Activated T-helper 17 cell treated with anti-CD3 and anti-CD28 coated beads, Interleukin-2, amount 50 U/mL, for 72 hours (primary cell): ENCODE measurements at regions not wholly inside any gene's neighbourhood (a gene's known extent, or its start where the extent isn't known, plus 50 kb on each side); places are given as distances from the start of the nearest gene placed in this dataset.

Experiments used
- ATAC-seq: fragments of 150-1000 bp; cut with Tn5 transposase; replicated peaks from 2 replicates; pipeline ENCODE4 v1.10.0; 2021; ENCODE audit warnings: mild to moderate bottlenecking, moderate library complexity
- H3K27ac Mint-ChIP-seq: one replicate; pipeline ENCODE4 v1.8.0; 2022; ENCODE audit warnings: mixed read lengths
- H3K27me3 Mint-ChIP-seq: one replicate; pipeline ENCODE4 v1.8.0; 2022; ENCODE audit warnings: mixed read lengths
- H3K36me3 Mint-ChIP-seq: one replicate; pipeline ENCODE4 v1.8.0; 2022; ENCODE audit warnings: low read depth, mild to moderate bottlenecking, mixed read lengths
- H3K4me1 Mint-ChIP-seq: one replicate; pipeline ENCODE4 v1.8.0; 2022; ENCODE audit warnings: mixed read lengths
- H3K4me3 Mint-ChIP-seq: one replicate; pipeline ENCODE4 v1.8.0; 2022; ENCODE audit warnings: mild to moderate bottlenecking, mixed read lengths
- H3K9me3 Mint-ChIP-seq: one replicate; pipeline ENCODE4 v1.8.0; 2022; ENCODE audit warnings: mixed read lengths

DNA sequence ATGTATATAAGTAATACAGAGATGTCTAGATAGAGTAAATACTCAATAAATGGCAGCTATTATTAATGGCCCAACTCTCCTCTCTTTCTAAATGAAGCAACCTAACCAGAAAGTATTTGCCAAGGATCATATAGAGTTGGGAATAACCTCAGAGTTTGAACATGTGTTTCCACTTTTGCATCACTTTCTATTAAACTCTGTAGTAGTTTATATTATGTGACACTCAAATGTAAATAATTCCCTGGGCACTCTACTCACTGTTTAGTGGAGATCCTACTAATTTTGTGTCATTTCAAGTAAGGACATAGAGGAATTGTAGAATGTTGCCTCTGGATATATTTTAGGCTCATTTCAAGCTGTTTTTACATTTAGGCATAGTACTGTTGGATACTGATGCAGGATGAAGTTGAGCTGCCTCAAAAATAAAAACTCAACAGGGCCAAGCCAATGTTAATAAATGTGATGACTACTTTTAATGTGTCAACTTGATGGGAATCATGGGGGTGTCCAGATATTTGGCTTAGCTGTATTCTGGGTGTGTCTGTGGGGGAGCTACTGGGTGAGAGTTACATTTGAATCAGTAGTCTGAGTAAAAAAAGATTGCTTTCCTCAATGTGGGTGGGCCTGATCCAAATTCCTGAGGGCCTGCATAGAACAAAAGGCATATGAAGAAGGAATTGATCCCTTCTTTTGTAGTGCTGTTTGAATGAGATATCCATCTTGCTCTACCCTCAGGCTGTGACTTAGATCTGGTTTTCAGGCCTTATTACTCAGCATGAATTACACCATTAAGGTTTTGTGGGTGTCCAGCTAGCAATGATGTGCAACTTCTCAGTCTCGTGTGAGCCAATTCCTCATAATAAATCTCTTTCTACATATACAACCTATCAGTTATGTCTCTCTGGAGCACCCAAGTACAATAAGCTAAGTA lies 1368.2 kb downstream of the STIM2 start:
- Mint-ChIP-seq H3K27ac (no peak overlapping the region), H3K9me3 (peaks cover 7% of the 10 kb centered on the region), H3K27me3 (no peaks in the 10 kb centered on the region), H3K4me3 (no peak overlapping the region), H3K36me3 (no peaks in the 10 kb centered on the region), H3K4me1 (no peaks in the 10 kb centered on the region)
- ATAC-seq: no peak

DNA sequence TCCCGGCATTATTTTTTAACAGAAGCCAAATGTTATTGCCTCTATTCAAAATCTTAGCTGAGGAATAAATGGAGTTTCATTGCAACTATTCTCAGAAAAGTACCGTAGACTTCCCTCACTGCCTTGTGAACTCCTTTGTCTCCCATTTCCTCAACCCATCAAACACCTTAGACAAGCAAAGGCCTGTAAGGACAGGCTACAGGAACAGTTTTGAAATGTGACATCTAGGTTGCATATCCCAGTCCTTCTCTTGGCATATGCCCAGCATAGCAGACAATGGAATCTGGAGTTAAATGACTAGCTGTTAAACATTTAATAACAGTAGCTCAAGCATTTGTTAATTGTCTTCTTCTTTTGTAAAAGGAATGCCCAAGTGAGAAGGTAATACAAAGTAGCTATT lies 1371.7 kb downstream of the STIM2 start:
- Mint-ChIP-seq H3K27ac (no peak overlapping the region), H3K4me3 (no peak overlapping the region), H3K27me3 (no peaks in the 10 kb centered on the region), H3K9me3 (peaks cover 7% of the 10 kb centered on the region), H3K36me3 (no peaks in the 10 kb centered on the region), H3K4me1 (no peaks in the 10 kb centered on the region)
- ATAC-seq: no peak

DNA sequence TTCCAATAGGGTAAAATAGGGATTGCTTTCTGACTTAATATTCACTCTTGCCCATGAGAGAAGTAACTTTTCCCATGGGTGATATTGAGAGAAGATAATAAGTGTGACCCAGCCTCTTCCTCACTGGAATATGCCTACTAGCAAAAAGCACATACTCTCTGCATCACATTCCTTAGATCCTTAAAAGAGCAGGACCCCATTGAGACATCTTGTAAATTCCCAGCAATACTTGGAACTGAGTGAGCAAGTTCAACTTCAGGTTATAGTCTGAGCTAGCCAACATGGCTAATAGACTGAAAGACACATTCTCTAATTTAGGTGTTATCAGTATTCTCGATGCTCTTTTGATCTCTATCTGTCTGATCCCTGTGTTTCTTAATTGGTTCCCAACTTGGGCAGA lies 1372.3 kb downstream of the STIM2 start:
- Mint-ChIP-seq H3K36me3 (no peaks in the 10 kb centered on the region), H3K9me3 (peaks cover 7% of the 10 kb centered on the region), H3K4me3 (no peak overlapping the region), H3K27ac (no peak overlapping the region), H3K27me3 (no peaks in the 10 kb centered on the region), H3K4me1 (no peaks in the 10 kb centered on the region)
- no peak for ATAC-seq

DNA sequence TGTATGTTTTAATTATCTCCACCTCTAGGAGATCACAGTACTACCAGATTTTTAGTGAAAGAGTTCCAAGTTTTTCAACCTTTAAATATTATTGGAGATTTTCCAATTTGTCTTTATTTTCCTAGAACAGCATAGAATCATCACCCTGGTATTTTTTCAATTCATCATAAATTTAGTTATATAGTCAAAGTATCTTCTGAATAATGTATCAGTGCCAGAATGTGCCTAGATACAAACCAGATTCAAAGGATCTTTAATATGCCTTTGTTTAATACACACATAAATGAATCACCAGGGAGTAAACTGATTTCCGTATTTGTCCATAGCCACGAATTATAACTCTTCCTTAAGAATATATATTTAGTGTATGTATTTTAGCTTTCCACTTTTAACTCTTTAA lies 1373.1 kb downstream of the STIM2 start:
- no peaks in the 10 kb centered on the region for H3K36me3 Mint-ChIP-seq
- H3K9me3 Mint-ChIP-seq: peaks cover 7% of the 10 kb centered on the region
- ATAC-seq: no peak
- no peaks in the 10 kb centered on the region for H3K27me3 Mint-ChIP-seq
- no peaks in the 10 kb centered on the region for H3K4me1 Mint-ChIP-seq
- no peak overlapping the region for H3K27ac Mint-ChIP-seq
- no peak overlapping the region for H3K4me3 Mint-ChIP-seq

DNA sequence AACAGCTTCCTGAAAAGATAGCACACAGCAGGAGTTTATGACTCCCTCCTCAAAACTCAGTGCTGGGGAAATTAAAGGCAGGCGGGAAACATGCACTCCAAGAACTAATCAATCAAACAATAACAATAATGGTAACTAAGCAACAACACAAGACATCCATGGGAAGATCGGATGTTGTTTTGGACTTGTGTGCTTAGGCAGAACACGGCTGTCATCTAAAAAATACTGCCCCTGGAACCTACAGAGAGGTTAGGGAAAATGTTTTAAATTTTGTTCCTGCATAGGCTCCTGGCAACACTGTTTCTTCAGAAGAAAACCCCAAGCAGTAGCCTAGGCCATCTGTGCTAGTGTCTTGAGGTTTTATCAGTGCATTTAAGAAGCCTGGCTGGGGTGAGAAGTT lies 1378.2 kb downstream of the STIM2 start:
- no peaks in the 10 kb centered on the region for H3K36me3 Mint-ChIP-seq
- H3K4me3 Mint-ChIP-seq: no peak overlapping the region
- no peak overlapping the region for H3K27ac Mint-ChIP-seq

DNA sequence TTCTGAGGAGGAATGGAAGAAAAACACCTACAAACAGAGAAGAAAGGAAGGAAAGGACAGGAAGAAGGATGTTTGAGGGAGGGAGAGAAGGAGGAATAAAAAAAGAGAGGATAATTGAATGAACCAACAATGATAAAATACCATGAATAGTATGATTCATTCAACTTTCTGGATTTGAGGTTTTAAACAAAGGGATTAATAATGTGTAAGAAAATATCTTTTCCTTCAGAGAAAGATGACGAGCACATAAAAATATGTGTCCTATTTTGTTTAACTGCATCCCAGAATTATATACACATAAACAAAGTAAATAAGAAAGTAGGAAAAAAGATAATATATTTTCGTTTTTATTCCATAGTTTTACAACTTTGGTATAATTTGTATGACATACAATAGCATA lies 1380.4 kb downstream of the STIM2 start:
- Mint-ChIP-seq H3K9me3 (peaks cover 4% of the 10 kb centered on the region), H3K27ac (no peak overlapping the region), H3K4me1 (no peaks in the 10 kb centered on the region), H3K4me3 (no peak overlapping the region), H3K36me3 (no peaks in the 10 kb centered on the region), H3K27me3 (no peaks in the 10 kb centered on the region)
- no peak for ATAC-seq

More for the DNA sequence above, 1378.2 kb downstream of the STIM2 start:
- Mint-ChIP-seq H3K9me3 (peaks cover 4% of the 10 kb centered on the region), H3K4me1 (no peaks in the 10 kb centered on the region), H3K27me3 (no peaks in the 10 kb centered on the region)
- ATAC-seq: no peak

DNA sequence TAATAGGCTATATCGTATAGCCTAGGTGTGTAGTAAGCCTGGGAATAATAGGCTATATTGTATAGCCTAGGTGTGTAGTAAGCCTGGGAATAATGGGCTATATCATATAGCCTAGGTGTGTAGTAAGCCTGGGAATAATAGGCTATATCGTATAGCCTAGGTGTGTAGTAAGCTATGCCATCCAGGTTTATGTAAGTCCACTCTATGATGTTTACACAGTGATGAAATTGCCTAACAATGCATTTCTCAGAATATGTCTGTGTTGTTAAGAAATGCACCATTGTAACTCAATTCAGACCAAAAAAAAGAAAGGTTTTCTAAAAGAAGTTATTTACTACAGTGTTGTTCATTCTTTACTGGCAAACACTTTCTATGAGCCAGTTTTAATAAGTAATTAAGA lies 1387.2 kb downstream of the STIM2 start:
- no peaks in the 10 kb centered on the region for H3K4me1 Mint-ChIP-seq
- no peak overlapping the region for H3K4me3 Mint-ChIP-seq
- H3K9me3 Mint-ChIP-seq: peaks cover 6% of the 10 kb centered on the region
- ATAC-seq: no peak
- H3K27me3 Mint-ChIP-seq: no peaks in the 10 kb centered on the region
- H3K36me3 Mint-ChIP-seq: no peaks in the 10 kb centered on the region
- no peak overlapping the region for H3K27ac Mint-ChIP-seq

DNA sequence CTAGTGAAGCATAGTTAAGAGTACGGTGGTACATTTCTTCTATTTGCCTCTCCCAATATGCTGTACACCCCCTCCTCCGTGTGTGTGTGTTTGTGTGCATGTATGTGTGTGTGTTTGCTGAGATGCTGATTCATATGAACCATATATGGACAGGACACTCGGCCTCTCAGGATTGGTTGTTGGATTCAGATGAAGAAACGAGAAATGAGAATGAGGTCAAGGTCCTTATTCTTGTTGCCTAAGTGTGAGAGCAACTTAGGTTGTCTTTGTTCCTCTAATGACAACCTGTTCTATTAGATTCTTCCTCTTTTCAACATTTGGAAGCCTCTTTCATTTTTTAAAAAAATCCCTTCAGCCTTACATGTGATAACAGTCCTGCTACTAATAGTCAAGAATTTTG lies 1387.6 kb downstream of the STIM2 start:
- no peak for ATAC-seq
- H3K27me3 Mint-ChIP-seq: no peaks in the 10 kb centered on the region

DNA sequence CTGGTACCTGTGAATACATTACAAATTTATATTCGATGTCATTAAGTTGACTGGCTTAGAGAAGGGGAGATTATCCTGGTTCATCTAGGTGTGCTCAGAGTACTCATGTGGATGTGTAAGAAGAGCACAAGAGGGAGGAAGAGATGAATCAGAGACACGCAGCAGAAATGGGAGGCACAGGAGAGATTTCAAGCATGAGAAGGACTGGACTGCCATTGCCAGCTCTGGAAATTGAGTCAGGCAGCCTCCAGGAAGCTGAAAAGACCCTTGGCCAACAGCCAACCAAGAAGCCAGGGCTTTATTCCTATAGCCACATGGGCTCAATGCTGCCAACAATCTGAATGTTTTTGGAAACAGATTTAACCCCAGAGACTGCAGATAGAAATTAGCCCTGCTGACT lies 1390.0 kb downstream of the STIM2 start:
- no peak overlapping the region for H3K27ac Mint-ChIP-seq
- no peak for ATAC-seq
- H3K27me3 Mint-ChIP-seq: no peaks in the 10 kb centered on the region
- no peaks in the 10 kb centered on the region for H3K36me3 Mint-ChIP-seq
- H3K4me3 Mint-ChIP-seq: no peak overlapping the region
- no peaks in the 10 kb centered on the region for H3K4me1 Mint-ChIP-seq
- peaks cover 15% of the 10 kb centered on the region for H3K9me3 Mint-ChIP-seq

More for the DNA sequence above, 1387.6 kb downstream of the STIM2 start:
- Mint-ChIP-seq H3K27ac (no peak overlapping the region), H3K36me3 (no peaks in the 10 kb centered on the region), H3K4me3 (no peak overlapping the region), H3K9me3 (peaks cover 6% of the 10 kb centered on the region), H3K4me1 (no peaks in the 10 kb centered on the region)

DNA sequence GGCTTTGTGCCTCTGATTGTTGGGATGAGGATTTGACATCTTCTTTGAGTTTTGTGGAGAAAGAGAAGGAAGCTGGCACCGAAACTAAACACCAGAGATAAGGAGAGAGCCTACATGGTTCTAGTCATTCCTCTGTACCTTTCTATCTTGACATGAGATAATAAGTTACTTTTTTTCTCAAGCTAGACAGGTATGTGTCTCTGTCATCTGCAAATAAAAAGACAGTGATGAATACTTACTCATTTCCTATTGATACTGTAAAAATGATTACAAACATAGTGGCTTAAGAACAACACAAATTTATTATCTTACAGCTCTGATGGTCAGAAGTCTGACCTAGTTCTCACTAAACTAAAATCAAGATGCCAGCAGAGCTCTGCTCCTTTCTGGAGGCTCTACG lies 1391.2 kb downstream of the STIM2 start:
- no peak for ATAC-seq
- H3K27me3 Mint-ChIP-seq: no peaks in the 10 kb centered on the region
- no peaks in the 10 kb centered on the region for H3K36me3 Mint-ChIP-seq
- no peak overlapping the region for H3K27ac Mint-ChIP-seq
- H3K9me3 Mint-ChIP-seq: peaks cover 21% of the 10 kb centered on the region
- no peak overlapping the region for H3K4me3 Mint-ChIP-seq
- no peaks in the 10 kb centered on the region for H3K4me1 Mint-ChIP-seq

DNA sequence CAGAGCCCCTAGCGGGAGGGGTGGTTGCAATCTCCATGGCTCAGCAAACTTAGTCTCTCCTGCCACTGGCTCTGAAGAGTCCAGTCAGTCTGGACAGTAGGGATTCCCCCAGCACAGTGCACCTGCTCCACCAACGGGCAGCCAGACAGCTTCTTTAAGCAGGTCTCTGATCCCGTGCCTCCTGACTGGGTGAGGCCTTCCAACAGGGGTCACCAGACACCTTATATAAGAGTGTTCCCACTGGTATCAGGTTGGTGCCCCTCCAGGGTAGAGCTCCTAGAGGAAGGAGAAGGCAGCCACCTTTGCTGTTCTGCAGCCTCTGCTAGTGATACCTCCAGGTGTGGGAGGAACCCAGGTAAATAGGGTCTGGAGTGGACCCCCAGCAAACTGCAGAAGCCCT lies 1393.4 kb downstream of the STIM2 start:
- Mint-ChIP-seq H3K9me3 (peaks cover 17% of the 10 kb centered on the region), H3K27ac (no peak overlapping the region), H3K27me3 (no peaks in the 10 kb centered on the region), H3K4me3 (no peak overlapping the region), H3K36me3 (no peaks in the 10 kb centered on the region), H3K4me1 (no peaks in the 10 kb centered on the region)
- ATAC-seq: no peak

DNA sequence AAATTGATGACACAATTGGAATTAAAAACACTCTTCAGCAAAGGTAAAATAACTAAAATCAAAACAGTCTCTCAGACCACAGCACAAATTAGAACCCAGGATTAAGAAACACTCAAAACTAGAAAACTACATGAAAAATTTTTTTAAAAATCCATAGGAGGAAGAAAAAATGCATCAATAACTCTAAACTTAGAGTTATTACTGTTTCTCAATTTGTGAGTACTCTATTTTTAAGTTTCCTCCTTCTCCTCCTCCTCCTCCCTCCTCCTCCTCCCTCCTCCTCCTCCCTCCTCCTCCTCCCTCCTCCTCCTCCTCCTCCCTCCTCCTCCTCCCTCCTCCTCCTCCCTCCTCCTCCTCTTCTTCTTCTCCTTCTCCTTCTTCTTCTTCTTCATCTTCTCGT lies 1395.7 kb downstream of the STIM2 start:
- ATAC-seq: no peak
- Mint-ChIP-seq H3K36me3 (no peaks in the 10 kb centered on the region), H3K9me3 (peaks cover 14% of the 10 kb centered on the region), H3K4me3 (no peak overlapping the region), H3K4me1 (no peaks in the 10 kb centered on the region), H3K27me3 (no peaks in the 10 kb centered on the region), H3K27ac (no peak overlapping the region)

DNA sequence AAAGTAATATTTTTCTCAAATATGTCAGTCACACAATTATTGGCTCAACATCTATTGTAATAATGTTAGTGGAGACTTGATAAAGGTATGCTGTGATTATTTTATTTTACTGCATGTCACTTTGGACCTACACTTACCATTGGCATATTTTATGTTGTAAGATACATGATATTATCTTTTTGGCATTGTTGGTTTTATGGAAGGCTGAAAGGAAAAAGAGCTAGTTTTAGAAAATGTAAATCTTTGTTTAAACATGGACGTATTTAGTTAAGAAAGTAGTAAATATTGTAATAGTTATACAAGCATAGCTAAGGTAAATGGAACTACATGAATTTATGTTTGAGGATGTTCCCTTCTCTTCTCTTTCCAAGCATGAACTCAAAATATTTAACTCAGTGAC lies 1399.3 kb downstream of the STIM2 start:
- H3K27me3 Mint-ChIP-seq: no peaks in the 10 kb centered on the region
- H3K9me3 Mint-ChIP-seq: peaks cover 16% of the 10 kb centered on the region
- no peak for ATAC-seq
- no peak overlapping the region for H3K4me3 Mint-ChIP-seq
- H3K27ac Mint-ChIP-seq: no peak overlapping the region
- no peaks in the 10 kb centered on the region for H3K36me3 Mint-ChIP-seq
- H3K4me1 Mint-ChIP-seq: no peaks in the 10 kb centered on the region

DNA sequence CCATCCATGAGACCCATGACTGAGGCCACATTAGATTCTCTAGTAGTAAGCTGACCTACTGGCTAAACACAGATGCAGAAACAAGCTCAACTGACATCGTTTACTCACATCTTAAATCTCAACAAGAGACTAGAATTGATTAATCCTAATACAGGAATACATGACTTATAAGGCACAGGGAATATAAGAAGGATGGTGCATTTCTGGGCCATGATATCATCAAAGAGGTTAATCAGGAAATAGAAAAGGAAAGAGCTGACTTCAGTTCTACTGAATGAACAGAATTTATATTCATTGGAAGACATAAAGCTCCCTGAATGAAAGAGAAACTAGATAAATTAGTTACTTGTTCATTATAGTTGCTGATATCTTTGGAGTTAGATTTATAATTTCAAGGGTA lies 1406.5 kb downstream of the STIM2 start:
- H3K9me3 Mint-ChIP-seq: peaks cover 17% of the 10 kb centered on the region
- no peaks in the 10 kb centered on the region for H3K4me1 Mint-ChIP-seq
- no peaks in the 10 kb centered on the region for H3K36me3 Mint-ChIP-seq
- no peak overlapping the region for H3K27ac Mint-ChIP-seq
- H3K4me3 Mint-ChIP-seq: no peak overlapping the region
- ATAC-seq: no peak
- no peaks in the 10 kb centered on the region for H3K27me3 Mint-ChIP-seq

DNA sequence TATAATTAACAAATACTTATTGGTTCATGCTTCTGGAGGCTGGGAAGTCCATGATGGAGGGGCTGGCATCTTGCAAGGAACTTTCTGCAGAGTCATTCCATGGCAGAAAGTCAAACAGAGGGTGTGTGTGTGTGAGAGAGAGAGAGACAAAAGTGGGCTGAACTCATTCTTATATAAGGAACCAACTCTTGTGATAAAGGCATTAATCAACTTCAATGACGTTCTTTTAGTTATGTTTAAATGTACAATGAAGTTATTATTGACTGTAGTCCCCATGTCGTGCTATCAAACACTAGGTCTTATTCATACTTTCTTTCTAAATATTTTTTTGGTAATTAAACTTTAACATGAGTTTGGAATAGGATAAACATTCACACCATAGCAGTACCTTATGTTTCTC lies 1408.8 kb downstream of the STIM2 start:
- Mint-ChIP-seq H3K27ac (no peak overlapping the region), H3K9me3 (peaks cover 13% of the 10 kb centered on the region), H3K27me3 (no peaks in the 10 kb centered on the region)

More for the DNA sequence above, 1408.8 kb downstream of the STIM2 start:
- Mint-ChIP-seq H3K36me3 (no peaks in the 10 kb centered on the region), H3K4me3 (no peak overlapping the region), H3K4me1 (no peaks in the 10 kb centered on the region)
- no peak for ATAC-seq
